IMR-90 (cell line): ENCODE measurements at regions not wholly inside any gene's neighbourhood (a gene's known extent, or its start where the extent isn't known, plus 50 kb on each side); places are given as distances from the start of the nearest gene placed in this dataset.
"Not testable (repeated sequence)": the region's sequence is repeated elsewhere in the genome, so short reads cannot be mapped to it uniquely, and the experiment has no call there.

ENCODE experiments used
- FOS ChIP-seq: fragments of 150-350 bp; IDR thresholded peaks from 2 replicates; pipeline ENCODE4 v1.6.1; 2016; ENCODE audit warnings: low read depth, low read length
- NFE2L2 ChIP-seq: fragments of 150-350 bp; IDR thresholded peaks from 2 replicates; pipeline ENCODE4 v1.6.1; 2016; ENCODE audit warnings: low read depth, mild to moderate bottlenecking, low read length
- RFX5 ChIP-seq: IDR thresholded peaks from 2 replicates; pipeline ENCODE4 v1.8.0; 2012; ENCODE audit warnings: low read depth, mild to moderate bottlenecking, low read length, moderate library complexity
- TF ChIP-seq, protein P1 (sequence below): conservative IDR thresholded peaks from 2 replicates; pipeline ENCODE4 v1.5.1; 2012; ENCODE audit warnings: mild to moderate bottlenecking, low read depth, low read length, improper control_type of control experiment
- TF ChIP-seq, protein P2 (sequence below): fragments of 150-350 bp; IDR thresholded peaks from 2 replicates; pipeline ENCODE4 v1.6.1; 2016; ENCODE audit warnings: low read depth, mild to moderate bottlenecking, low read length, moderate library complexity, borderline replicate concordance

DNA sequence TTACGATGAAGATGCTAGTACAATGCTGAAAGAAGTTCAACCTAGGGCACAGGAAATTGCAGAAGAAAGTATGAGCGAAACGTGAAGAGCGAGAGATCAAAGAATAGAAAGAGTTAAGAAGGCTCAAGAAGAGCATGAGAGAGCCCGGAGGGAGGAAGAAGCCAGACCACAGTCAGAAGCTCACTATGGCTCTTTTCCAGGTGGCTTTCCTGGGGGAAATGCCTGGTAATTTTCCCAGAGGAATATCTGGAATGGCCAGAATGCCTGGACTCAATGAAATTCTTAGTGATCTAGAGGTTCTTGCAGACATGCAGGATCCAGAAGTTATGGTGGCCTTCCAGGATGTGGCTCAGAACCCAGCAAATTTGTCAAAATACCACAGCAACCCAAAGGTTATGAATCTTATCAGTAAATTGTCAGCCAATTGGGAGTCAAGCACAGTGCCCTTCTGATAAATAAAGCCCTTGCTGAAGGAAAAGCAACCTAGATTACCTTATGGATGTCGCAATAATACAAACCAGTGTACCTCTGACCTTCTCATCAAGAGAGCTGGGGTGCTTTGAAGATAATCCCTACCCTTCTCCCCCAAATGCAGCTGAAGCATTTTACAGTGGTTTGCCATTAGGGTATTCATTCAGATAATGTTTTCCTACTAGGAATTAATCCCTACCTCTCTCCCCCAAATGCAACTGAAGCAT, 78.0 kb upstream of the ADGRL2 start:
- TF ChIP-seq, protein P1, sequence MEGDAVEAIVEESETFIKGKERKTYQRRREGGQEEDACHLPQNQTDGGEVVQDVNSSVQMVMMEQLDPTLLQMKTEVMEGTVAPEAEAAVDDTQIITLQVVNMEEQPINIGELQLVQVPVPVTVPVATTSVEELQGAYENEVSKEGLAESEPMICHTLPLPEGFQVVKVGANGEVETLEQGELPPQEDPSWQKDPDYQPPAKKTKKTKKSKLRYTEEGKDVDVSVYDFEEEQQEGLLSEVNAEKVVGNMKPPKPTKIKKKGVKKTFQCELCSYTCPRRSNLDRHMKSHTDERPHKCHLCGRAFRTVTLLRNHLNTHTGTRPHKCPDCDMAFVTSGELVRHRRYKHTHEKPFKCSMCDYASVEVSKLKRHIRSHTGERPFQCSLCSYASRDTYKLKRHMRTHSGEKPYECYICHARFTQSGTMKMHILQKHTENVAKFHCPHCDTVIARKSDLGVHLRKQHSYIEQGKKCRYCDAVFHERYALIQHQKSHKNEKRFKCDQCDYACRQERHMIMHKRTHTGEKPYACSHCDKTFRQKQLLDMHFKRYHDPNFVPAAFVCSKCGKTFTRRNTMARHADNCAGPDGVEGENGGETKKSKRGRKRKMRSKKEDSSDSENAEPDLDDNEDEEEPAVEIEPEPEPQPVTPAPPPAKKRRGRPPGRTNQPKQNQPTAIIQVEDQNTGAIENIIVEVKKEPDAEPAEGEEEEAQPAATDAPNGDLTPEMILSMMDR: not testable (repeated sequence)
- TF ChIP-seq FOS, NFE2L2, RFX5: not testable (repeated sequence)
- TF ChIP-seq, protein P2, sequence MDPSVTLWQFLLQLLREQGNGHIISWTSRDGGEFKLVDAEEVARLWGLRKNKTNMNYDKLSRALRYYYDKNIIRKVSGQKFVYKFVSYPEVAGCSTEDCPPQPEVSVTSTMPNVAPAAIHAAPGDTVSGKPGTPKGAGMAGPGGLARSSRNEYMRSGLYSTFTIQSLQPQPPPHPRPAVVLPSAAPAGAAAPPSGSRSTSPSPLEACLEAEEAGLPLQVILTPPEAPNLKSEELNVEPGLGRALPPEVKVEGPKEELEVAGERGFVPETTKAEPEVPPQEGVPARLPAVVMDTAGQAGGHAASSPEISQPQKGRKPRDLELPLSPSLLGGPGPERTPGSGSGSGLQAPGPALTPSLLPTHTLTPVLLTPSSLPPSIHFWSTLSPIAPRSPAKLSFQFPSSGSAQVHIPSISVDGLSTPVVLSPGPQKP: not testable (repeated sequence)
